ENCODE measurements at regions not wholly inside any gene's neighbourhood (a gene's known extent, or its start where the extent isn't known, plus 50 kb on each side); places are given as distances from the start of the nearest gene placed in this dataset.

- no TSS peak for BruUV-seq (replicated peaks)
- Histone ChIP-seq H3K9me2 (ENCODE audit: insufficient read depth) (no peaks in the 10 kb centered on the region), H4K20me1 (ENCODE audit: insufficient read depth) (no peaks in the 10 kb centered on the region), H3K27me3 (ENCODE audit: insufficient read depth, low read depth) (no peaks in the 10 kb centered on the region), H3K4me1 (replicated peaks; ENCODE audit: insufficient read depth) (no peaks in the 10 kb centered on the region), H3K27ac (no peak overlapping the region), H3F3A (ENCODE audit: insufficient read depth, low read depth) (no peaks in the 10 kb centered on the region), H3K4me3 (no peak overlapping the region), H3K79me2 (ENCODE audit: low read depth) (no peaks in the 10 kb centered on the region), H3K4me2 (no peak overlapping the region), H2AFZ (no peak overlapping the region), H3K36me3 (ENCODE audit: low read depth) (no peaks in the 10 kb centered on the region), H3K9me3 (ENCODE audit: insufficient read depth, low read depth) (no peaks in the 10 kb centered on the region)
- ChIA-PET CTCF (no interaction called here), POLR2A (ENCODE audit: unreplicated experiment) (no interaction called here)
- TF ChIP-seq CTCF (conservative IDR thresholded peaks at IDR 0.05) (no peak), EZH2 (IDR thresholded peaks at IDR 0.05; ENCODE audit: low read depth) (no peak)
- DNase-seq, result no peak
- intact Hi-C loops (cut with micrococcal nuclease; ENCODE audit: unreplicated experiment), result no loop called here
Observed at GRCh38 chr18:42436222-42436765, 481.3 kb downstream of the PIK3C3 start.

GRCh38 chr18:42437001-42437400 lies 482.0 kb downstream of the PIK3C3 start:
- Histone ChIP-seq H3F3A (ENCODE audit: insufficient read depth, low read depth) (no peaks in the 10 kb centered on the region), H4K20me1 (ENCODE audit: insufficient read depth) (no peaks in the 10 kb centered on the region), H3K36me3 (ENCODE audit: low read depth) (no peaks in the 10 kb centered on the region), H3K27me3 (ENCODE audit: insufficient read depth, low read depth) (no peaks in the 10 kb centered on the region), H3K9me2 (ENCODE audit: insufficient read depth) (no peaks in the 10 kb centered on the region), H3K4me3 (no peak overlapping the region), H2AFZ (no peak overlapping the region), H3K79me2 (ENCODE audit: low read depth) (no peaks in the 10 kb centered on the region), H3K4me1 (replicated peaks; ENCODE audit: insufficient read depth) (no peaks in the 10 kb centered on the region), H3K9me3 (ENCODE audit: insufficient read depth, low read depth) (no peaks in the 10 kb centered on the region), H3K27ac (no peak overlapping the region), H3K4me2 (no peak overlapping the region)
- ChIA-PET CTCF (no interaction called here), POLR2A (ENCODE audit: unreplicated experiment) (no interaction called here)
- BruUV-seq (replicated peaks), result no TSS peak
- intact Hi-C loops (cut with micrococcal nuclease; ENCODE audit: unreplicated experiment), result no loop called here
- TF ChIP-seq CTCF (conservative IDR thresholded peaks at IDR 0.05) (no peak), EZH2 (IDR thresholded peaks at IDR 0.05; ENCODE audit: low read depth) (no peak)
- DNase-seq, result no peak

GRCh38 chr18:42437646-42438045 lies 482.6 kb downstream of the PIK3C3 start:
- no peaks in the 10 kb centered on the region for H4K20me1 ChIP-seq (ENCODE audit: insufficient read depth)
- BruUV-seq (replicated peaks), result no TSS peak
- no peak overlapping the region for H2AFZ ChIP-seq
- H3K9me2 ChIP-seq (ENCODE audit: insufficient read depth), result no peaks in the 10 kb centered on the region
- H3K36me3 ChIP-seq (ENCODE audit: low read depth), result no peaks in the 10 kb centered on the region
- no peak for DNase-seq
- H3K9me3 ChIP-seq (ENCODE audit: insufficient read depth, low read depth), result no peaks in the 10 kb centered on the region
- ChIA-PET POLR2A (ENCODE audit: unreplicated experiment) (no interaction called here), CTCF (no interaction called here)
- no peaks in the 10 kb centered on the region for H3K79me2 ChIP-seq (ENCODE audit: low read depth)
- no peaks in the 10 kb centered on the region for H3K27me3 ChIP-seq (ENCODE audit: insufficient read depth, low read depth)
- no peak for TF ChIP-seq CTCF (conservative IDR thresholded peaks at IDR 0.05)
- no peak for TF ChIP-seq EZH2 (IDR thresholded peaks at IDR 0.05; ENCODE audit: low read depth)
- H3K27ac ChIP-seq, result no peak overlapping the region
- no peaks in the 10 kb centered on the region for H3F3A ChIP-seq (ENCODE audit: insufficient read depth, low read depth)
- intact Hi-C loops (cut with micrococcal nuclease; ENCODE audit: unreplicated experiment), result no loop called here
- no peaks in the 10 kb centered on the region for H3K4me1 ChIP-seq (replicated peaks; ENCODE audit: insufficient read depth)
- H3K4me3 ChIP-seq, result no peak overlapping the region
- no peak overlapping the region for H3K4me2 ChIP-seq
